Activated CD8-positive, alpha-beta memory T cell treated with anti-CD3 and anti-CD28 coated beads, Interleukin-2, amount 50 U/mL, for 48 hours (primary cell): ENCODE measurements at regions not wholly inside any gene's neighbourhood (a gene's known extent, or its start where the extent isn't known, plus 50 kb on each side); places are given as distances from the start of the nearest gene placed in this dataset.
"Not testable (repeated sequence)": the region's sequence is repeated elsewhere in the genome, so short reads cannot be mapped to it uniquely, and the experiment has no call there.

Source experiments
- DNase-seq: peaks from one replicate; pipeline ENCODE4 v3.0.0-alpha.2; 2020

GRCh38 chr2:192465141-192465540 lies 270.4 kb upstream of the TMEFF2 start:
- DNase-seq = no peak

GRCh38 chr2:192459422-192459821 lies 264.7 kb upstream of the TMEFF2 start:
- no peak for DNase-seq

- no peak for DNase-seq
These were observed 254.1 kb upstream of the TMEFF2 start for GRCh38 chr2:192448881-192449280.

GRCh38 chr2:192444286-192444838 lies 249.6 kb upstream of the TMEFF2 start:
- no peak for DNase-seq

GRCh38 chr2:192443831-192444230 lies 249.1 kb upstream of the TMEFF2 start:
- no peak for DNase-seq

GRCh38 chr2:192438239-192438638 lies 243.5 kb upstream of the TMEFF2 start:
- DNase-seq = no peak

GRCh38 chr2:192437653-192438052 lies 242.9 kb upstream of the TMEFF2 start:
- no peak for DNase-seq

GRCh38 chr2:192424243-192424642 lies 229.5 kb upstream of the TMEFF2 start:
- no peak for DNase-seq

GRCh38 chr2:192419786-192420185 lies 225.1 kb upstream of the TMEFF2 start:
- DNase-seq = no peak

- no peak for DNase-seq
These were observed 221.3 kb upstream of the TMEFF2 start for GRCh38 chr2:192416060-192416459.

GRCh38 chr2:192414794-192415193 lies 220.1 kb upstream of the TMEFF2 start:
- no peak for DNase-seq

GRCh38 chr2:192413812-192414681 lies 219.3 kb upstream of the TMEFF2 start:
- no peak for DNase-seq

GRCh38 chr2:192412866-192413265 lies 218.1 kb upstream of the TMEFF2 start:
- not testable (repeated sequence) for DNase-seq

- DNase-seq = no peak
These were observed 217.7 kb upstream of the TMEFF2 start for GRCh38 chr2:192412394-192412793.

- DNase-seq = no peak
These were observed 217.0 kb upstream of the TMEFF2 start for GRCh38 chr2:192411755-192412154.

- no peak for DNase-seq
These were observed 215.6 kb upstream of the TMEFF2 start for GRCh38 chr2:192410319-192410718.

GRCh38 chr2:192407692-192408091 lies 213.0 kb upstream of the TMEFF2 start:
- DNase-seq = no peak

- DNase-seq = no peak
These were observed 203.5 kb upstream of the TMEFF2 start for GRCh38 chr2:192398236-192398635.

GRCh38 chr2:192394605-192395004 lies 199.9 kb upstream of the TMEFF2 start:
- no peak for DNase-seq

- no peak for DNase-seq
These were observed 196.3 kb upstream of the TMEFF2 start for GRCh38 chr2:192391041-192391440.

GRCh38 chr2:192390401-192390800 lies 195.7 kb upstream of the TMEFF2 start:
- no peak for DNase-seq

- DNase-seq = not testable (repeated sequence)
These were observed 189.5 kb upstream of the TMEFF2 start for GRCh38 chr2:192384191-192384590.

- DNase-seq = no peak
These were observed 186.3 kb upstream of the TMEFF2 start for GRCh38 chr2:192381082-192381481.

- no peak for DNase-seq
These were observed 185.0 kb upstream of the TMEFF2 start for GRCh38 chr2:192379736-192380135.

- DNase-seq = no peak
These were observed 182.4 kb upstream of the TMEFF2 start for GRCh38 chr2:192377173-192377572.
